HG03460 (cell line): ENCODE measurements at regions not wholly inside any gene's neighbourhood (a gene's known extent, or its start where the extent isn't known, plus 50 kb on each side); places are given as distances from the start of the nearest gene placed in this dataset.
"Not testable (repeated sequence)": the region's sequence is repeated elsewhere in the genome, so short reads cannot be mapped to it uniquely, and the experiment has no call there.

Experiments used
- ATAC-seq: cut with Tn5 transposase; IDR thresholded peaks from one replicate; pipeline ENCODE4 v1.9.1; 2021; ENCODE audit not compliant: unreplicated experiment

- no peak for ATAC-seq
These were observed 94.9 kb upstream of the GOT2 start for GRCh38 chr16:58828901-58829545.

GRCh38 chr16:58824201-58824600, 90.1 kb upstream of the GOT2 start:
- ATAC-seq = no peak

GRCh38 chr16:58821886-58822285, 87.8 kb upstream of the GOT2 start:
- no peak for ATAC-seq

GRCh38 chr16:58820411-58820810, 86.3 kb upstream of the GOT2 start:
- ATAC-seq = no peak

- ATAC-seq = no peak
These were observed 81.2 kb upstream of the GOT2 start for GRCh38 chr16:58815181-58815888.

GRCh38 chr16:58814348-58814801, 80.3 kb upstream of the GOT2 start:
- peak; percentile 83 for ATAC-seq

GRCh38 chr16:58809213-58809612, 75.1 kb upstream of the GOT2 start:
- ATAC-seq = no peak

- ATAC-seq = no peak
These were observed 73.2 kb upstream of the GOT2 start for GRCh38 chr16:58807276-58807675.

GRCh38 chr16:58801838-58802237, 67.7 kb upstream of the GOT2 start:
- no peak for ATAC-seq

- no peak for ATAC-seq
These were observed 63.2 kb upstream of the GOT2 start for GRCh38 chr16:58797137-58797801.

GRCh38 chr16:58793366-58793765, 59.2 kb upstream of the GOT2 start:
- ATAC-seq = no peak

- no peak for ATAC-seq
These were observed 58.1 kb upstream of the GOT2 start for GRCh38 chr16:58792188-58792587.

GRCh38 chr16:58790816-58791557, 56.9 kb upstream of the GOT2 start:
- ATAC-seq = not testable (repeated sequence)

GRCh38 chr16:58789351-58789750, 55.2 kb upstream of the GOT2 start:
- no peak for ATAC-seq
